Hematopoietic multipotent progenitor cell treated with erythropoietin and hydrocortisone succinate and interleukin-3 and kit ligand, for 4 days (in vitro differentiated cells): ENCODE measurements at regions not wholly inside any gene's neighbourhood (a gene's known extent, or its start where the extent isn't known, plus 50 kb on each side); places are given as distances from the start of the nearest gene placed in this dataset.

Experiments used
- DNase-seq: peaks from one replicate; pipeline ENCODE4 v3.0.0-alpha.2; 2015

DNA sequence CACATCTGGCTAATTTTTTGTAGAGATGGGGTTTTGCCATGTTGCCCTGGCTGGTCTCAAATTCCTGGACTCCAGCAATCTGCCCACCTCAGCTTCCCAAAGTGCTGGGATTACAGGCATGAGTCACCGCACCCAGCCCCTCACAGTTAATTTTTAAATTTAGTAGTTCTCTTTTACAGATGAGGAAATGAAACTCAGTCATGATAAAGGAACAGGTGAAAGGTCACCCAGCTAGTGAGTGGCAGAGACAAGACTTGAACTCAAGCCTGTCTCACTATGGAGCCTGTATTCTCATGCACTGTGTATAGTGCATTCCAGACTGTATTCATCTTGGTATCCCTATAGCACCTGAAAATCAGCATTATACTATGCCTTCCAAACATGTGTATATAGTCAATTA lies 77.1 kb upstream of the WSB1 start:
- DNase-seq, result no peak

DNA sequence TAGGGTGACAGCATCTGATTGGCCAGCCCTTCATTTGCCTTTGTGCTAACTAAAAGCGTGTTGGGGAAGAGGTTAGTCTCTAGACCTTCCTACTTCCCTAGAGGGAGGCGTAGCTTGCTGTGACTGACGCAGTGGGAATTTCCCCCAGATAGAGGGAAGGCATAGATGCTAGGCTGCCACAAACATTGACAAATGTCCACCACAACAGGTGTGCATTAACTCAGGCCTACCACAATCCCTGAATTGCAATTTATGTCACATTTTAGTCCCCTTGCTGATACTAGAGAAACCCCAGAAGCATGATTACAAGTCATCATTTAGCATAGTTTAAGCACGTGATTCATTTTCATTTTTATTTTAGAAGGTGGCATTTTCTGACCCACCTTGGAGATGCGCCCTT lies 76.3 kb upstream of the WSB1 start:
- DNase-seq, result no peak

DNA sequence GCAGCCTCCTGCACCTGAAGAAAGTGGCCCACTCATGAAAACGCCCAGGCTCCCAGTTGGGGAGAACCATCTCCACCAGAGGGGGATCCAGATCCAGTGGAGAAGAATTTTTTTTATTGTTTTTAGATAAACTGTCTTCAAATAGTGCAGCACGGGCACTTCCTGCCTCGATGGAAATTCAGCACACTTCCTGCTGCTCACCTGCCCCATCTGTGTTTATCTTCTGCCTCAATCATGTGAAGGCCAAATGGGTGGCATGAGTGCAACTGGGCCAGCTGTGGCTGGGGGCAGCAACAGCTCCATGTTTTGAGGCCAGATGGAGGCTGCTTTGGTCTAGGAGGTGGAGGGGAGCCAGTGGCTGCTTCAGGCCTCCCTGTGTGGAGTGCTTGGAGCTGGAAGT lies 75.9 kb upstream of the WSB1 start:
- no peak for DNase-seq

DNA sequence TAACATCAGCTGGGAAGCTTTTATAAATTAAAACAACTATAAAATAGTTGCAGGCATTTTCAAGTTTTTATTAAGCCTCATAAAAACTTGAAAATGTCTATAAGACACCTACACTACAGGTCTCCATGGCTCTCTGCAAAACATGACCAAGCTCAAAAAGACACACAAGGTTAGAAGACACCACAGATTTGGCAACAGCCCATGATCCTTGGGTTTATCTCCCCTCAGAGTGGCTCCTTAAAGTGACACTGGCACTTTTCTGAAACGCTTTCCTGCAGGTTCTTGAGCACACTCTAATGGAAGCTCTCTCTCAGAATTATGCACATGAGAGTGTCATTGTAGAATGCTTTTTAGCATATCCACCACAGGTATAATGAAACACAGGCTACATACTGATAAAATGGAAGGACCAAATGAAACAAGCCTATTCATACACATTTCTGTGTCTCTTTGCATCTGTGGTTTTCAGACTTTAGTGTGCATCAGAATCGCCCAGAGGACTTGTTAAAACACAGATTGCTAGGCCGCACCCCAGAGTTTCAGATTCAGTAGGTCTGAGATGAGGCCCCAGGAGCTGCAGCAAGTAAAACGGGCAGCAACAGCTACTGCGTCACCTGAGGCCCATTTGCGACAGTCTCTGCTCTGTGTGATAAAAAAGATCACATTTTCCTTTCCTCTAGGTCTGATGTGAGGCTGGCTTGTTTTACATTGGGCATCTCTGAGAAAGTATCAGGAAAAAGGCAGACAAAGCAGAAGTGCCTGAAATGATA lies 75.0 kb upstream of the WSB1 start:
- peak; percentile 46 for DNase-seq

DNA sequence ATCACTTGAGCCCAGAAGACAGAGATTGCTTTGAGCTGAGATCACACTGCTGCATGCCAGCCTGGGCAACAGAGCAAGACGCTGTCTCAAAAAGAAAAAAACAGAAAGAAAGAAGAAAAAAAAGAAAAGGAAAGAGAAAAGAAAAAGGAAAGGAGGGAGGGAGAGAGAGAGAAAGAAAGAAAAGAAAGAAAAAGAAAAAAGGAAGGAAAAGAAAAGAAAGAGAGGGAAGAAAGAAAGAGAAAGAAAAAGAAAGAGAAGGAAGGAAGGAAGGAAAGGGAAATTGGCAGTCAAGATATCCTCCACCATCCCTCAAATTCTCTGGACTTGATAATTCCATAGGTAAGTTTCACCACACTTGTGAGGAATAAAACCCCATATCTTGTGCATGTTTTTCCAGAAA lies 71.4 kb upstream of the WSB1 start:
- no peak for DNase-seq

DNA sequence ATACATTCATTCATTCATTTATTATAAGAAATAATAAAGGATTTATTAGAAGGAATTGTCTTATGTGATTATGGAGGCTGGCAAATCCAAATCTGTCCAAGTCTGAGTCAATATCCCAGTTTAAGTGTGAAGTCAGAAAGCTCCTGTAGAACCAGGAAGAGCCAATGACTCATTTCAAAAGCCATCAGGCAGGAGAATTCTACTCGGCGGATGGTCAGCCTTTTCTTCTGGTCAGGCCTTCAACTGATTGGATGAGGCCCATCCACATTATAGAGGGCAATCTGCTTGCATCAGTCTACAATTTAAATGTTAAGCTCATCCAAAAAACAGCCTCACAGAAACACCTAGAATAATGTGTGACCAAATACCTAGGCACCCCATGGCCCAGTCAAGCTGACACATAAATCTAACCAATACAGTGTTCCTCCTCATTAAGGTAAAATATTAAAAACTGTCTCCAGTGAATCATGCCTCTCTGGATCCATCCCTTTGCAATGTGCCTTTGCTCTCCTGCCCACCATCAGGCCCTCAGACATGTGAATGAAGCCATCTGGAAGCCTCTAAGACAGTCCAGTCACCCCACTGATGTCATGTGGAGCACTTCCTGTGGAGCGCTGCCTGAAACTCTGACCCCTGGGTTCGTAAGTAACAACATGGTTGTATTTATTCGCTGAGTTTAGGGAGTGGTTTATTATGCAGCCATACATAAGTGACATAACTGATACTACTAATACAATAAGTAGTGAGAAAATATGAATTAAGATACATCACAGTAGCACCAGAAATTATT lies 69.2 kb upstream of the WSB1 start:
- no peak for DNase-seq

DNA sequence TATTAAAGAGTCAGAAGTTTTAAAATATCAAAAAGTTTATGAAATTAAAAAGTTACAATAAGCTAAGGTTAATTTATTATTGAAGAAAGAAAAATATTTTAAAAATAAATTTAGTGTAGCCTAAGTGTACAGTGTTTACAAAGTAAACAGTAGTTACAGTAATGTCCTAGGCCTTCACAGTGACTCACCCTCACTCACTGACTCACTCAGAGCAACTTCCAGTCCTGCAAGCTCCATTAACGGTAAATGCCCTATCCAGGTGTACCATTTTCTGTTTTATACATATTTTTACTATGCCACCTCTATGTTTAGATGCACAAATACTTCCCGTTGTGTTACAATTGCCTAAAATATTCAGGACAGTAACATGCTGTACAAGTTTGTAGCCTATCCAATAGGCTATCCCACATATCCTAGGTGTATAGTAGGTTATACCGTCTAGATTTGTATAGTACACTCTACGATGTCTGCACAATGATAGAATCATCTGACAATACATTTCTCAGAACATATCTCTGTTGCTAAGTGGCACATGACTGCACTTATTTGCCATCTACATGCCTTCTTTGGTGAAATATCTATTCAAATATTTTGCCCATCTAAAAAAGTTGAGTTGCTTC lies 67.2 kb upstream of the WSB1 start:
- DNase-seq, result no peak

DNA sequence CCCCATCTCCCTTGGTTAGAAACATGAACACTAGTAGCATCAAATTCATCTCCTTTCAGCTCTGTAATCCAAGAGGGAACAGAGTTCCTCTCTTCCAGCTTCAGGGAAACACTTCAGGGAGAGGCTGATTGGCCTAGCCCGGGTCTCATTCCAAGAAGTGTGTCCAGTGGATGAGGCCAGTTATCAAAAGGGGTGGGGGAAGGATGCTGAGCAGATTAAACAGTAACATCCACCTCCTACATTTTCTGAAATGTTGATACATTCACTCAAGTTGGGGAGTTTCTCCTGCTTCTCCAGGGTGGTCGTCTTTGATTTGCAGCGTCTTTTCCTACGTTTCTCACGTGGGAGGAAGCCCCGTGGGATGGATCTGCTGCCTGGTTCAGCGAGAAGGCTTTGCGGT lies 62.9 kb upstream of the WSB1 start:
- DNase-seq, result no peak

DNA sequence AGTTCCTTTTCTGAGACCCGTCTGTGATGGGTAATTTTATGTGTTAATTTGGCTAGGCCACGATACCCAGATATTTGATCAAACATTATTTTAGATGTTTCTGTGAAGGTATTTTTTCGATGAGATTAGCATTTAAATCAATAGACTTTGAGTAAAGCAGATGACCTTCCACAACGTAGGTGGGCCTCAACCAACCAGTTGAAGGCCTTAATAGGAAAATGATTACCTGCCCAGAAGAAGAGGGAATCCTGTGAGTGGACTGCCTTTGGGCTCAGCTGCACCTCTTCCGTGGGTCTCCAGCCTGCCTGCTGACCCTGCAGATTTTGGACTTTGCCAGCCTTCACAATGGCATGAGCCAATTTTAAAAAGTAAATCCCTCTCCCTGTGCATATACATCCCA lies 61.6 kb upstream of the WSB1 start:
- DNase-seq, result no peak

DNA sequence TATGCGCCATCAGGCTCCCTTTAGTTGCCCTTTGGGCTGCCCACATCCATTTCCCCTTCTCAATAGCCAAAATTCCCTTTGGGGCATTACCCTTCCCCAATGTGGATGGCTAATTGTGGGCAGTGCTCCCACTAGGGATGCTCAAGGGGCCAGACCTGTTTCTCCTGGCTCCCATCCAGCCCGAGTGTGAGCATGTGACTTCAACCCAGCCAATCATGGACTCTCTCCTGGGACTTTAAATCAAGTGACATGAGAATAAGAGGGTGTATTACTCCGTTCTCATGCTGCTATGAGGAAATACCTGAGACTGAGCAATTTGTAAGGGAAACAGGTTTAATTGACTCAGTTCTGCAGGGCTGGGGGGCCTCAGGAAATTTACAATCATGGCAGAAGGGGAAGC lies 60.9 kb upstream of the WSB1 start:
- no peak for DNase-seq

DNA sequence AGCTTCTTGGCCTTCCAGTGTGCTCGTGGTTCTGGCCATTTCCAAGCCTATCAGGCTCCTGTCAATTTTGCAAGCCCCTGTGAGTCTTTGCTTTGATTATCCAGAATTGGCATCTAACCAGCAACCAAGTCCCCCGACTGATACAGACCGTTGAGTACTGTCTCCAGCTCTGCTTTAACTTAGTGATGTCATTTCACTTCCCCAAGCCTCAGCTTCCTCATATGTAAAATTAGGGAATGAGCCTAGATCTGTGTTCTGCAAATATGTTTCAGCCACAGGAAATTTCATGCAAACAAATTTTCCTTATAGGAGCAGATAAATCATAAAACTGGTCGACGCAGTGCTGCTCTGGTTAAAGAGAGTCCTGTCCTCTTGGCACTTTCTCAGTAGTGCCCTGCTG lies 60.1 kb upstream of the WSB1 start:
- no peak for DNase-seq

DNA sequence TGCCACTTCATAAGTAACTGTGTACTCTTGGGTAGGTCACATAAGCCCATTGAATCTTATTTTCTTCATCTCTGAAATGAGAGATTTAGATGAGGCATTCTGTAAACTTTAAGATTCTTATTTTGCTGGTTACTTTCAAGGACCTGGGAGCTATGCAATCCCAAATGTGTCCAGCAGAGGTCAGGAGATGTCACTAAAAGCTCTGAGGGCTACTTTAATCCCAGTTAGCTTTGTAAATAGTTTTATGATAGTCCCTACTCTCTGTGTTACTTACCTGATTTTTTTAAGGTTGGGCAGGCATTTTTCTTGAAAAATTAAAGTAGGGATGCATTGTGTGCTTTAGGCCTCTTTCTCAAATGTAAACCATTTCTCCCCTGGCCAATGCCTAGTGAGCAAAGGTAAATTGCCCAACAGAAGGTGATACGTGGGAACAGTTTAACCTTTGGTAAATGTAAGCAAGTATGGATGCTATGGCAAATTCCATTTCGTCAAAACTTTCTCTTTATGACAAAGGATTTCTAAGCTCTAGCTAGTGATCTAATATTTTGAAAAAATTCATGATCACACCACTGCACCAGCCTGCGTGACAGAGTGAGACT lies 57.1 kb upstream of the WSB1 start:
- peak; percentile 88 for DNase-seq

DNA sequence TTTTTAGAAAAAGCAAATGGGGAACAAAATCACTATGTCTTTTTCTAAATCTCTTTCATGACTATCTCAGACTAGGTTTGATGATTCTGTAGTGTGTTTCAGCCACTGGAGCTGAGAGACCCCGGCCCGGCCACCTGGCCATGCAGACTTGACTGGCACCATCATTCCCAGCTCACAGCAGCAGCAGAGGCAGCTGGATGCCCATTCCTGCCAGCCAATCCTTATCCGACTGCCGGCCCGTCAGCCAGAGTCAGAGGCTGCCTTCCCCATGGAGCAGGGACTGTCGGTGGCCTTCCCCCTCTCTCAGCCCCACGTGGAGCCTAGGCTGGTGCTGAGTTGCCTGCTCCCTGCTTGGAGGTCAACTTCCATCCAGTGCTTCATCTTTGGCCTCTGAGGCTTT lies 56.0 kb upstream of the WSB1 start:
- DNase-seq, result no peak

DNA sequence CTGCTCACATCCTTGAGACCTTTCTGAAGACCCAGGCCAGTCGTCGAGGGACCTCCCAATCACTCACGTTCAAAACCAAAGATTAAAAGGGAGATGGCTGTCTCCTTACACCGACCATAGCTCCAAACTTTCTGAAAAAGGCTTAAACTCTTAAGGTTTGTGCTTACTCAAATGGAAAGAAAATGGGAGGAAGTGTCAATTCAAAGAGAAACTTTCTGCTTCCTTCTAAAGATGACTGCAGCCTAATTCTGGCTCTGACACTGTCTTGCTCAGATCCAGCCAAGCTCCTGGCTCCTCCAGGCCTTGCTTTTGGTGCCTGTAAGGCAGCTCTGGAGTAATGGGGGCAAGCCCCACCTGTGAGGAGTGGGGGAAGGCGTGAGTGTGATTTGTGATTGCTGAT lies 54.9 kb upstream of the WSB1 start:
- DNase-seq, result no peak

DNA sequence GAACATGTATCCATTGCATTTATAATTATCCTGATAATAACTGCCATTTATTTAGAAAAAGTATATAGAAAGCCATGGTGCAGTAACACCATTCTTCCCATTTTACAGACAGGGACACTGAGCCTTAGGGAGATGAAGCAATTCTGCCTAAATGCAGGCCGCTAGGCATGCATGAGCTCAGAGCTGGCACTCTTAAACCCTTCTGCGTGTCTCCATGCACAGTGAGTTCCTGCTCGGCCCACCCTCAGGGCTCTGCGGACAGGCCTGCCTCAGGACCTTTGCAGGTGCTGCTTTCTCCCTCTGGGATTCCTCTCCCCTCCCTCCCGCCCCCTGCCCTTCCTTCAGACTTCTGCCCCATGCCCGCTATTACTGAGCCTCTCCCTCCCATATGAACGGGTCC lies 54.3 kb upstream of the WSB1 start:
- no peak for DNase-seq

DNA sequence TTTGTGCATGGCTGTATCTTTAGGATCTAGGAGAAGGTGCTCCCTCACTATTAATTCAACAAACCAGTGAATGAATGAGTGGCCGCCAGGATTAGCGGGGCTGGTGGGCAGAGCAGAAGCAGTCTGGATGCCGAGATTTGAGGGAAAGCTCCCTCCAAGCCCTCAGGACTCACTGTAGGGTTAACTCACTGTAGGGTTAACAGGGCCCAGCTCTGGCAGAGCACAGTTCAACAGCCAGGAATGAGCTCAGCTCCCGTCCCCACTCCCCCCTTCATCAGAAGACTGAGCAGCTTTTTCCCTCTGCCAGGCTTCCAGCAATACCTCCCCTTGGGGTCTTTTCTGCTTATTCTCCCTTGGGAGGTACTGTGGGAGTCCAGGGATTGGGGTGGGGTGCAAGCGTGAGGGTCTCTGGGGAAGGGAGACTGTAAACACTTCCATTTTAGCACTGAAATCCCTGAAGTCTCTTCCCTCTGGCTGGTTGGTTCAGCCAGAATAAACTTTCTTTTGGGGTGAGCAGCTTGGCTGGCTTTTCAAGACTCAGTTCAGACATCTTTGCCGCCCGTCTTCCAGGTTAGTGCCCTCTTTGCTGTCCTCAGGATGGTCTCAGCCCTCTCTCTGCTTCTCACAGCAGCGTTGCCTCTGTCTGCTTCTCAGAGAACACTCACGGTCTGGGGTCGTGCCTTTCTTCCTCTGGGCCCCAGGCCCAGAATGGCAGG lies 53.7 kb upstream of the WSB1 start:
- DNase-seq, result no peak

DNA sequence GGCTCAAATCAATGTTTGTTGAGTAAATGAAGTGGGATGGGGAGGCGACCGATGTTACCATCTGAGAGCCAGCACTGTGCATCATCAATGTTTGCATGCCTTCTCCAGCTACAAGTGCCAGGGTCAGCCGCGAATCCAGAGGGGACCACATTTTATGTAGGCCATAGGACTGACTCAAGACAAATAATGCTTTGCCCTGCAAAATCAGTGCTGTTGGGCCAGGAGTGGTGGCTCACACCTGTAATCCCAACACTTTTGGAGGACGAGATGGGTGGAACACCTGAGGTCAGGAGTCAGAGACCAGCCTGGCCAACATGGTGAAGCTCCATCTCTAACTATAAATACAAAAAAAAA lies 53.1 kb upstream of the WSB1 start:
- no peak for DNase-seq

DNA sequence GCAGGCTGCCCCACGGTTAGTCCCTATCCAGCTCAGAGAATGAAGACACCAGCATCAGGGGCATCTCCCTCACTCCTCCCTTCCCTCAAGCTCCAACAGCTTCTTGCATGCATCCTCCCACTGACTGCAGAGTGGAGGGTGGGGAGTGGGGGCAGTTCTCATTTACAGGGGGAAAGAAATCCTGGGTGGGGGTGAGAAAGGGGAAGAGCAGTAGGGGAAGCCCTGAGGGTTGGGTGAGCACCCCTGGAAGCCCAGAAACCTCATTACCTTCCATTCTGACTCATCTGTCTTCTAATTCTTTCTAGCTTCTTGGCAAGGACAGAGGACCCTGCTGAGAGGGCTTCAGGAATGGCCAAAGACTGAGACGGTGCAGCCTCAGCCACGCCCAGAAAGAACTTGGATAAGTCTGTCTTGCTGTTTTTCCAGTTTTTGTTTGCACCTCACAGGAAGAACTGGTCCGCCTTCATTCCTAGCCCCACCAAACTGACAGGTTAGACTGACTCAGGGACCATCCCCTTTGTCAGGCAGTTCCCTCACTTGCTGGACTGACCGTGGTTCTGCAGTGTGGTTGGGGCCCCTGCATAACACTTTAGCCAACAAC lies 52.5 kb upstream of the WSB1 start:
- no peak for DNase-seq

DNA sequence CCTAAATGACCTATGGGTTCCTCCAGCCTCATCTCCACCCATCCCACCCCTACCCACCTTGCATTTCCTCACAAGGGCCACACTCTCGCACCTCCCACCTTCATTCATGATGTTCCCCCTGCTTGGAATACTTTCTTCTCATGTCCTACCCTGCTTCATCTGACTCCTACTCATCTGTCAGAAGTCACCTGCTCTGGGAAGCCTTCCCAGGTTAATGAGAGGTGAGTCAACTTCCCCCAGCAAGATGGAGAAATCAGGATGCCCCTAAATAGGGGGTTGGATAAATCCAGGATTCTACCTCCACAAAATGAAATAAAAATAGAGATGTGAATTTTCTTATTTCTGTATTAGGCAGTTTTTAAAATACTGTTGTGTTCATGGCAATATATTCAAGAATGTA lies 51.0 kb upstream of the WSB1 start:
- no peak for DNase-seq

DNA sequence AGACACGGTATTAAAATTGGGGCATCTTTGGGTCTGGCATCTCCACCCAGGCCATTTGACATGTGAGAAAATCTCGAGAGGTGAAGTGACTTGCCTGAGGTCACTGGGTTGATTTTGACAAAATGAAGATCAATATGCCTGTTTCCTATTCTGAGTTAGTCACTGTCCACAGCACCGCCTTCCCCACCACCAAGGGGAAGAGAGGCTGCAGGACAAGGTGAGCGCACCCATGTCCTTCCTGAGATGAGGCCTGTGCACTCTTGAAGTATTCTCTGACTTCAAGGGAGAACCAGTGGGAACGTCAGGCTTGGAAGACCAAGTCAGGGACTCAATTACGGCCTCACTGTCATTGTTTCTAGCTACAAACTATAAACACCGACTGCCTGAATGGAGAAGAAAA lies 49.9 kb upstream of the WSB1 start:
- DNase-seq, result no peak
